Calu3 (cell line): ENCODE measurements at regions not wholly inside any gene's neighbourhood (a gene's known extent, or its start where the extent isn't known, plus 50 kb on each side); places are given as distances from the start of the nearest gene placed in this dataset.
"Not testable (repeated sequence)": the region's sequence is repeated elsewhere in the genome, so short reads cannot be mapped to it uniquely, and the experiment has no call there.

ENCODE experiments used
- BruUV-seq: library from RNA; stranded (reverse); fragments of 400-500 nt; replicated peaks from 2 replicates; lab custom pipeline; 2021; lab: Mats Ljungman, UMichigan
- CTCF ChIA-PET: fragments of 300-600 bp; sonication (Branson Sonifier 250); formaldehyde crosslinking; loops from one replicate; lab custom pipeline; 2022; ENCODE audit warnings: antibody characterized with exemption; lab: Charles Lee
- DNase-seq: peaks from one replicate; pipeline ENCODE4 v3.0.0; 2022
- H3K27ac Mint-ChIP-seq: one replicate; pipeline ENCODE4 v1.8.0; 2022; ENCODE audit warnings: mixed read lengths; ENCODE audit not compliant: unreplicated experiment
- H3K27me3 Mint-ChIP-seq: one replicate; pipeline ENCODE4 v1.8.0; 2022; ENCODE audit warnings: mixed read lengths; ENCODE audit not compliant: unreplicated experiment
- H3K36me3 Mint-ChIP-seq: one replicate; pipeline ENCODE4 v1.8.0; 2022; ENCODE audit warnings: mild to moderate bottlenecking, moderate library complexity, mixed read lengths; ENCODE audit not compliant: insufficient read depth, unreplicated experiment
- H3K4me1 Mint-ChIP-seq: one replicate; pipeline ENCODE4 v1.8.0; 2022; ENCODE audit warnings: mild to moderate bottlenecking, low read depth, mixed read lengths; ENCODE audit not compliant: unreplicated experiment
- H3K4me3 Mint-ChIP-seq: one replicate; pipeline ENCODE4 v1.8.0; 2022; ENCODE audit warnings: mild to moderate bottlenecking, low read depth, moderate library complexity, mixed read lengths; ENCODE audit not compliant: unreplicated experiment
- H3K9me3 Mint-ChIP-seq: one replicate; pipeline ENCODE4 v1.8.0; 2022; ENCODE audit warnings: low read depth, mixed read lengths; ENCODE audit not compliant: unreplicated experiment
- CTCF ChIP-seq: fragments of 200-600 bp; IDR thresholded peaks from one replicate; pipeline ENCODE4 v1.8.0; 2022; ENCODE audit warnings: antibody characterized with exemption; ENCODE audit not compliant: unreplicated experiment
- intact Hi-C: fragments of 100-400 bp; cut with micrococcal nuclease; formaldehyde crosslinking; loops from one replicate; pipeline ENCODE4 v1.10.0; 2022; ENCODE audit not compliant: unreplicated experiment

DNA sequence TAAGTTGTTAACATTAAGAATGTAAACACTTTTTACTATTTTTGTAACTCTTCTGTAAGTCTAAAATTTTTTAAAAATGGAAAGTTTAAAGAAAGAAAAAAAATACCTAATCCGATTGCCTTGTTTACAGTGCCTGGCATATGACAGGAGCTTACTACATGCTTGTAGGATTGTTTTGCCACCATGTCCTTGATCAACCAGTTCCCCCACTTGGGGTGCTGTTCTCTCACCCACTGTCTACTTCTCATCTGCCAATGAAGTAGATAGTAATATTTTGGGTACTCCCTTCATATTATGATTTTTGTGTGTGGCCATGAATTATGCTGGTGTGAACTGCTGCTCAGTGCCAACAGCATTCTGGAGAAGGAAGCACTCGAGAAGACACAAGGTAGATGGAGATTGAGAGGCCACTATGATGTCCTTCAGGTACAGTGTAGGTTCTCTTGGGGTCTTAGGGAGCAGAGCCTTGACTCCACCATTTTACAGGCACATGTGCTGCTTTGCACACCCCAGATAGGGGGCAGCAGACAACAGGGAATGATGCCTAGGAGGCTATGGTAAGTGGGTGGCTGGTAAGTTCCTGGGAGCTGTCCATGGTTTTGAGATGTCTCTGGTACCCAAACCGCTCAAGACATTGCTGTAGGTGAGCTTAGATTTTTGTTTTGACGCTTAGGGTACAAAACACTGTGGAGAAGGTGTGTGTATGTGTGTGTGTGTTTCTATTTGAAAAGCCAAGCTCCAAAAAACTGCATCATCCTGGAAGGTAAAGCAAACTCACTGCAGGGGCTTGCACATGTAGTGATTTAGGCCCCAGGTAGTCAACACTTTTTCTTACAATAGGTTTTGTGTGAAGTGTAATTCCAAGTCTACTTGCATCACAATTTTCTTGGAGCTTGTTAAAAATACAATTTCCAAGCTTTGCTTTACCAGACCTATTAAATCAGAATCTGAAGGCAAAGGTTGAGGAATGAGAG, 494.5 kb upstream of the LARGE1 start:
- intact Hi-C loops, result no loop called here
- no peak overlapping the region for H3K4me3 Mint-ChIP-seq
- CTCF ChIA-PET, result no interaction called here
- no peak for TF ChIP-seq CTCF
- H3K9me3 Mint-ChIP-seq, result peaks cover 15% of the 10 kb centered on the region
- DNase-seq, result no peak
- no peaks in the 10 kb centered on the region for H3K4me1 Mint-ChIP-seq
- H3K36me3 Mint-ChIP-seq, result no peaks in the 10 kb centered on the region
- H3K27me3 Mint-ChIP-seq, result no peaks in the 10 kb centered on the region
- BruUV-seq, result no TSS peak
- no peak overlapping the region for H3K27ac Mint-ChIP-seq

DNA sequence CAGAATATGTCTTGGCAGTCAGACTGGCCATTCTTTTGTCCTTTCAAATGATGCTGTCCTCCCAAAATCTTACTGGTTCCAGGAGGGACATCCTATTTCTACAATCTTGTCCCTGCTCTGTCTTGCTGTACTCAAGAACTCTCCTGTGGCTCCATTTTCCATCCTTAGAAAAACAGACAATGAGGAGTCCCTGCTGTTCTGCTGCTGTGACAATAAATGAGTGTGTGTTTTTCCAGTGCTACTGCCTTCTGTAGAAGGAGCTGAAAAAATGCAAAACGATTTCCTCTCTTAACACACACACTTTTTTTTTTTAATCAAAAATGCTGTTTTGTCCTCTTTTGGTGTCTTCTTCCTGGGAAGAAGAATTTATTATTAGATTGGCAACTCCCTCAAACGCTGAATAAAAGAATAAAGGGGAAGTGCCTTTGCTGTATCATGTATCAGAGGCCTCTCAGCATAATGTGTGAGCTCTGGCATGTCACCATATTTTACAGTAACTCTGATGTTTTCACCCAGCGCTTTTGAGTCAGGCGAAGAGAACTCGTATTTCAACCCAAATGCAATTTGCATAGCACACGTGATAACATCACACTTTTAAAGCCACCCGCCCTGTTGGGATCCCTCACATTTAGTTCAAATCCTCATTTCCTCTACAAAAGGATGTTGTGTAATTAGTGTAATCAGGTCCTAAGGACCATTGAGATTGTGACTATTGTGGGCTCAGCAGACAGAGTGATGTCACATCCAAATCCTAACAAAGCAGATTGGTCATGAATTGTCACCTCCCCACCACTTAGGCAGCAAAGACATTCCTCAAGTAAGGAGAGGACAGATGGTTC, 496.0 kb upstream of the LARGE1 start:
- Mint-ChIP-seq H3K4me3 (no peak overlapping the region), H3K36me3 (no peaks in the 10 kb centered on the region), H3K27me3 (no peaks in the 10 kb centered on the region), H3K9me3 (peaks cover 15% of the 10 kb centered on the region), H3K4me1 (no peaks in the 10 kb centered on the region), H3K27ac (no peak overlapping the region)
- no peak for DNase-seq
- TF ChIP-seq CTCF, result no peak
- intact Hi-C loops, result no loop called here
- CTCF ChIA-PET, result no interaction called here
- no TSS peak for BruUV-seq

- DNase-seq, H3K4me3 Mint-ChIP-seq, CTCF ChIA-PET, intact Hi-C loops, H3K27me3 Mint-ChIP-seq, H3K36me3 Mint-ChIP-seq, H3K27ac Mint-ChIP-seq, H3K4me1 Mint-ChIP-seq, BruUV-seq: not testable (repeated sequence)
- H3K9me3 Mint-ChIP-seq, result peaks cover 14% of the 10 kb centered on the region
Measured at GRCh38 chr22:34422948-34423347, 502.7 kb upstream of the LARGE1 start.

GRCh38 chr22:34427436-34427835, 507.2 kb upstream of the LARGE1 start:
- no TSS peak for BruUV-seq
- H3K27me3 Mint-ChIP-seq, result no peaks in the 10 kb centered on the region
- no peak for DNase-seq
- no peak for TF ChIP-seq CTCF
- CTCF ChIA-PET, result no interaction called here
- no peaks in the 10 kb centered on the region for H3K36me3 Mint-ChIP-seq
- H3K9me3 Mint-ChIP-seq, result peaks cover 18% of the 10 kb centered on the region
- H3K4me1 Mint-ChIP-seq, result no peaks in the 10 kb centered on the region
- intact Hi-C loops, result no loop called here
- no peak overlapping the region for H3K27ac Mint-ChIP-seq
- no peak overlapping the region for H3K4me3 Mint-ChIP-seq
